Occipital lobe (tissue), 1 donor: ENCODE measurements at regions not wholly inside any gene's neighbourhood (a gene's known extent, or its start where the extent isn't known, plus 50 kb on each side); places are given as distances from the start of the nearest gene placed in this dataset.
"Not testable (repeated sequence)": the region's sequence is repeated elsewhere in the genome, so short reads cannot be mapped to it uniquely, and the experiment has no call there.

Source experiments
- DNase-seq: peaks from one replicate; lab custom pipeline; 2025; lab: John Stamatoyannopoulos, UW

GRCh38 chrX:129361576-129361975 is 161.7 kb downstream of the SMARCA1 start:
- no peak for DNase-seq

DNA sequence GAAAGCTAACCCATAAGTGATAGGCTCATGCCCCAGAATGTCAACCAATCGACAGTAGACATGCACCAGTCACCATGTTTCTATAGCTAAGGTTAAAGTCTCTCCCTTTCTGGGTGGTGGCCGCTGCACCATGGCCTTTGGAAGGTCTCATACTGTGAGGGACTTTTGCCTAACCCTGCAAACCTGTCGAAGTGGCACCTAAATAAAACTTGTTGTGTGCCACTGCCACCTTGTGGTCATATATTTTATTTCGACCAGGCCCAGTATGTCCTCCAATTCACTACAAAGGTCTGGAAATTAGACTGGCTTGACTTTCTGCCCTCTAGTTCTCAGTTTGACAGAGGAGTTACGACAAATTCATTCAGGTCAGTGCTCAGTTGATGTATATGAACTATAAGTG is 163.1 kb downstream of the SMARCA1 start:
- DNase-seq: no peak

DNA sequence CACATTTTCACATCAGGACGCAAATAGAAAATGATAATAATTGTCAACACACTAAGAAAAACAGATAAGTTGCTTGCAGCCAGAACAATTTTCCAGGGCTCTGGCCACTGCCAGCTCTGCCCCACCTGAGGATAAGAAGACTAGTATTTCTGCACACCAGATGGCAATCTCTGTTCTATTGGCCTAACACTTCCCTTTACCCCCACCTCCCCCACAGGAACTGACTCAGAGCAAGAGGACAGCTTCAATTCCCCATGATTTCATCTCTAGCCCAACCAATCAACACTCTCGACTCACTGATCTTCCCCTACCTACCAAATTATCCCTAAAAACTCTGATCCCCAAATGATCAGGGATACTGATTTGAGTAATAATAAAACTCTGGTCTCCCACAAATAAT is 164.0 kb downstream of the SMARCA1 start:
- no peak for DNase-seq

GRCh38 chrX:129357428-129357827 is 165.9 kb downstream of the SMARCA1 start:
- not testable (repeated sequence) for DNase-seq

GRCh38 chrX:129347291-129347690 is 176.0 kb downstream of the SMARCA1 start:
- DNase-seq: no peak

- DNase-seq: no peak
Measured at GRCh38 chrX:129346574-129346973, 176.7 kb downstream of the SMARCA1 start.

- DNase-seq: not testable (repeated sequence)
Measured at GRCh38 chrX:129337264-129337663, 186.0 kb downstream of the SMARCA1 start.

DNA sequence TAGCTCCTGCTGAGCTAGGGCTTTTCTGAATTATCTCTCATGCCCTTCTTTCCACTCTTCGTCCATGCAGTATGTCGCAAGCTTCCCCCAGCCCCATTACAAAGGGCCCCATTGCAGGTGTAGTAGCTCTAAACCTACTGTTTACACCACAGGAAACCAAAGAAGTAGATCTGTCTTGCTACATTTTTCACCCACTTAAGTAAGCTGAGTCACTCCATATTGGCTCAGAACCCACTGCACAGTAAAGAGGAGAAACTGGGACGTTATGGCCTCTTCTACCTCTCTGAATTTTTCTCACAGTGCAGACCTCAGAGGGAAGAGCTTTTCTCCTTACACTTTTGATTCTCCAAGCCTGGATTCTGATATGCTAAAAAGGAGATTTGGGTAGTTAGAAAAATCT is 200.2 kb downstream of the SMARCA1 start:
- DNase-seq: no peak

DNA sequence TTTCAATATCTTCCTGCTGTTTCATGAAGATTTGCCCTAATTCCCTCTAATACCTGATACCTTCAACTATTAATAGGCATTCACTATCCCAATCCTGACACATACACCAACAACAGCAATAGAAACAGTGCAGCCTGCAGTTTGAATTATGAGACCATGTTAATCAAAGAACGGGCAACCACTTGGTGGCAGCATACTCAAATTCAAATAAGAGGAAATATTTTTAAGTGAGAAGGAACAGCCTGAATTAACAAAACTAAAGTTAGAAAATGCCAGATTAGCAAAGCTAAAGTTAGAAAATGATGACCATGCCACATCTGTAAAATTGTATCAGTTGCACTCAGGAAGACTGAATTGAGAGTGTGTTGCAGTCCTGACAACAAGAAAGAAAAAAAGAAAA is 204.9 kb downstream of the SMARCA1 start:
- DNase-seq: no peak

DNA sequence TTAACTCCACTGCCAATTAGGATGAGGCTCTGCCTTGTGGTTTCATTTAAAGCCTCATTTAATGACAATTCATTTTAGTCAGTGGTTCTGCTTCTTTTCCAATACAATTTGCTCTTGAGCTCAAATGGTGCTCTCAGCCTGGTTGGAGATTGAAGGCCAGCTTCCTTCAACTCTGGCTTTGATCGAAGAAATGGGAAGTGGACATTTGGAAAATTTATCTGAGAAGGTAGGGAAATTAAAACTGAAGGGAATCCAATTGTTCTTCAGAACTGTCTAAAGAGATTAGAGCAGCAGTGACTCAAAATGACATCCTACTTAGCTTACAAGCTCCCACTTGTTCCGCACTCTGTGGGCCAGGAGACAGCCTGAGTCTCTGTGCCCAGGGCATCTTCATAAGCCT is 206.8 kb downstream of the SMARCA1 start:
- DNase-seq: no peak

DNA sequence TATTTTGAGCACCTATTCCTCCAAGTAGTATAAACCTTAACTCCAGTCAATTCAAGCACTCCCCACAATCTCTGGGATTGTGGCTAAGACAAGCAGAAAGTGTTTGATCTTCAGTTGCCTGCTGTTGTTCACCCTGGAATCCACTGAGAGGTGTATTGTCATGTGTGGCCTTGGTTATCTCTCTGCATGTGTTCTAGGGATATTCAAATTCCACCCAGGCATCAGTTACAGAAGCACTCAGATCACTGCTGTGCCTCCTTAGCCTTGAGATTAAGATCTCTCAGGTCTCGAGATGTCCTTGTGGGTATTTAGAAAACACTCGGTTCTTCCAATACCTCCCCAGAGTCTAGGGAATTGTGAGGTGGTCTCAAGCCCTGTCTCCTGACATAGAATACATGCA is 213.3 kb downstream of the SMARCA1 start:
- no peak for DNase-seq

DNA sequence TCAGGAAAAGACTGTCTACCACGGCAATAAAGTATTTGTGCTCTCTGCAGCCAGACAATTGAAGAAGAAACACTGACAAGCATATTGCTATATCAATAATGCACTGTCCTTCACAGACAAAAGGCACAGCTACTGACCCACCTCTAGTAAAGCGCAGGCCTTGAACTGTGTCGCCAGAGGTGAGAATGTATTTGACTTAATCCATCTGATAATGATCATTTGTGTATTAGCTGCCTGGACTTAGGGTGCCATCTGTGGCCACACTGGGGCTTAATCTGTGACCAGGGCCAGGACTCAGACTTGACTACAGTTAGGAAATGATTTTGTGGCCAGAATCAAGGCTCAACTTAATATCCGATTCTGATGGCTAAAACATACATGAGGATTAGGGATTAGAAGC is 260.4 kb downstream of the SMARCA1 start:
- no peak for DNase-seq

GRCh38 chrX:129255516-129255915 is 267.8 kb downstream of the SMARCA1 start:
- DNase-seq: not testable (repeated sequence)

DNA sequence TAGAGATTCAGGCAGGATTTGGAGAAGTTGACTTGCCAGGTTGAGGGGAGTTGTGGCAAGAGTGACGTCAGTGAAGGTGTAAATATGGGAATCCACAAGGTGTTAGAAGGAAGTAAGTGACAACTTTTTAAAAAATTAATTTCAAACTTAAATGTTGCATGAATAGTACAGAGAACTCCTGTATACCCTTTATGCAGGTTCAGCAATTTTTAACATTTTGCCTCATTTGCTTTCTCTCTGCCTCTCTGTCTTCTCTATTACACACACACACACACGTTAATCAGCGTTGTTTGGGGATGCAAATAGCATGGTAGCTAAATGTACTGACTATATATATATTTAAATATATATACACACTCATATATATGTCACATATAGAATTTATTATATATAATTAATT is 273.7 kb downstream of the SMARCA1 start:
- no peak for DNase-seq

DNA sequence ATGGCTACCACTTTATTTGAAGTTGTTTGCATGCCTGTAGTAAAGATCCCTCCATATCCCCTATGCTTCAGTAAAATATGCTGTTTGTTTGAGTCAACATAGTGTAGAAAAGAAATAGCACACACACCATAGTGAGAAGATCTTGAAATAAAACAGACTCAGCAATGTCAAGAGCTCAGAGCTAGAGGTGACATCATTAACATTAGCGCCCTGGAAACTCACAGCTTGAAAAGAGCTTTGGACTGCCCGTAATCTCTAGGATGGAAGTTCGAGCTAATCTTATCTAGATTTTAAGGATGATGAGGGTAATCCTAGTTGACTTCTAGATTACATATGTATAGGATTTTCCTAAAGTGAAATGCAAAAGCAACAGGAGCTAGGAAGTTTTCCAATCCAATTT is 275.6 kb downstream of the SMARCA1 start:
- DNase-seq: no peak

DNA sequence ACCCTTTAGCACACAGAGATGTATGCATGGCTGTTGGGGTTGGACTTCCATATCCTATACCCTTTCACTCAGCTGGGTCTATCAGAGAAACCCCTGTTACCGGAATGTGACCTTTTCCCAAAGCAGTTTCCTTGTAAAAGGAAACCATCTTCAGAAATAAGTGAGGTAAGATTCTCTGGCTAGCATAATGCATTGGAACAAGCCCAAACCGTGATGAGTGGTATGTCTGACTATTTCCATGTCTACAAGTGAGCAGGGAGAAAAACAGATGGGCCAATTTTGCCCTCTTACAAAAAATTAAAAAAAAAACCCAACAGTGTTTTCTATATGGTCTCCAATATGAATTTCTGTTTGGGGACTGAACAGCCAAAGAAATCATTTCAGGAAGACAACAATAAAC is 283.9 kb downstream of the SMARCA1 start:
- DNase-seq: no peak

DNA sequence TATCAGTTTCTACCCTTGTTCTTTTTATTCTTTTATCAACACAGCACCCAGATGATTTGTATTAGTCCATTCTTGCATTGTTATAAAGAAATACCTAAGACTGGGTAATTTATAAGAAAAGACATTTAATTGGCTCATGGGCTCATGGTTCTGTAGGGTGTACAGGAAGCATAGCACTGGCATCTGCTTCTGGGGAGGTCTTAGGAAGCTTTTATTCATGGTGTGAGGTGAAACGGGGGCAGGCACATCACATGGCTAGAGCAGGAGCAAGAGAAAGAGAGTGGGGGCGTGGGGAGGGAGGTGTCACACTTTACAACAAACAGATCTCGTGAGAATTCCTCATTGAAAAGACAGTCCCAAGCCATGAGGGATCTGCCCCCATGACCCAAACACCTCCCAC is 285.3 kb downstream of the SMARCA1 start:
- no peak for DNase-seq

DNA sequence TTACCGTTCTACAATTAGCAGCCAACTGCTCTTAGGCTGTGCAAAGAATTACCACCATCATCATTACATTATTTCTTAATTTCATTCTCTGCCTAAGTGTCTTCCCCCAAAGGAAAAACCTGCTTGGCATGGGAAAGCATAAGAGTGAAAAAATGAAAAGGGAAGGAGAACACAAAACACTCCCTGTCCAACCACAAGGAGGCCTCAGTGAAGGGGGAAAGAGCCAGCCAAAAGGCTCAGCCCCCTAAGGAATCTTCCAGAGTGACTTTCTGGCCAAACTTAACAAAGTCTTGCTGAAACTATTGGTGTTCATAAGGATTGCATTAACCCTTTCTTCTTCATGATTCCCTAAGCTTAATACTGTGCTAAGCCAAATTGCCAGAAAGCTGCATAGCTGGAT is 287.4 kb downstream of the SMARCA1 start:
- no peak for DNase-seq

DNA sequence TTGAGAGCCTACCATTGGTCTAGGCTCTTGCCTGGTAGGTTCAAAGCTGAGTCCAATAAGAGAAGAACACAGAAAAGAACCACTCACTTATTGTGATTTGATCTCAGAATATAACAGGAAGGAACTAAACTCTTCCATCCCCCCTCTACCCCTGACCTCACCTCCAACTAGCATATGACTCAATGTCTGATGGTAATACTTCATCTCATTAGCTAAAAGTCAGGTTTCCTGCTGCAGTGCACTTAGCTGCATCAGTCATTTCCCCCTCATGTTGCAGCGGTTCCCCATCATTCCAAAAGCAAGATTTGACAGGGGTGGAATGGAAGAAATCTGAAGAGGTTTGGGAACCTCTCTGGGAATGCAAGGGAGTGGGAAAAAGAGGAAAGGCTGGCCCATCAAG is 289.5 kb downstream of the SMARCA1 start:
- DNase-seq: no peak

GRCh38 chrX:129230850-129231512 is 292.3 kb downstream of the SMARCA1 start:
- no peak for DNase-seq

DNA sequence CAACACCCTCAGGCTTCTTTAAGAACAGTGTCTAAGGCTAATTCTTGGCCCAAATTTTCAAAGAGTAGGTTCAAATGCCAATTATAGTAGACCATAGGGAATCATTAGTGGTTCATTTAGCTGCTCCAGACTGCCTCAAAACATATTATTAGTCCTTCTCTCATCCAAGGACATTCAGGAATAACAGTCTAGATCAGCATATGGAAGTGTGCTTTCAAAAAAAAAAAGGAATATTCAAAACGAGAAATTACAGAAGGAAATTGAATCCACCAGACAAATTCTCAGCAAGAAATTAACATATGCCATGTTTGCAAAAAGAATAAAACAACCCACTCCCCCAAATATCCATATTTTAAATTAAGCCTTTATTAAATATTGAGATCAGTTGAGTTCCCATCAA is 293.1 kb downstream of the SMARCA1 start:
- no peak for DNase-seq

DNA sequence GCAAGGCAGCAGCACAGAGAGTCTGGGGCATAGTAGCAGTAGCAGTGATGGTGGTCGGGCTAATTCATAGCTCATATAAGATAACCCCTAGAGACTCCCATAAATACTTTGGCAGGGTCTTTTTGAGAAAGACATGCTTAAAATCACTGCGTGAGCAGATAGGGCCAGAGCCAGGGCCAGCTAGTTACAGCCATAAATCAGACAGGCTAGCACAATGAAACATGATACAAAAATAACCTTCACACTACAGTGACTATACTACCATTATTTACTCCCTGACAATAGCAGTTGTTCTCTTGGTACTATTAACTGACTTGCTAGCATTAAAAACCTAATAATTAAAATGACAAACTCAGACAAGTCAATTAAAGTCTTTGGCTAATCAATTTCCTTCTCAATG is 295.9 kb downstream of the SMARCA1 start:
- DNase-seq: no peak

GRCh38 chrX:129193357-129193756 is 329.9 kb downstream of the SMARCA1 start:
- DNase-seq: no peak

DNA sequence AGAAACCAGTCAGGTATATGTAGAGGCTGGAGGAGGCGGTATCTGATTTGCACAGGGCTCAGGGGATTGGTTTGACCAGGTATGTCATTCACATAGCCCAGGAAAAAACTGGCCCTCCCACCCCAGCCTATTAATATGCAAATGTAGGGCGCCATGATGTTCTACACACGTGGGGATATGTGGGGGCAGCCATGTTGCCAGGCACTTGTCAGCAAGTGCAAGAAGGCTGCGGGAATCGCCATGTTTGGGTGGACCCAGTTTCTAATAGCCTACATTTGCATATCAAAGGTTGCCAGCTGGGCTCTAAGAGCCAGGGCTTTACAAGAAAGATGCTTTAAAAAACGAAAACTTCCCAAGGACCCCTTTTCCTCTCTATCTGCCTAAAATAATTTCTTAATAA is 335.1 kb downstream of the SMARCA1 start:
- no peak for DNase-seq
